CD4-positive, alpha-beta T cell treated with Interleukin-4 for 1 hour (primary cell): ENCODE measurements at regions not wholly inside any gene's neighbourhood (a gene's known extent, or its start where the extent isn't known, plus 50 kb on each side); places are given as distances from the start of the nearest gene placed in this dataset.

ENCODE experiments used
- DNase-seq, 2 donors: peaks; one replicate each; pipeline ENCODE4 v3.0.0-alpha.2; 2020 to 2022

GRCh38 chr6:25166955-25167748 lies 112.0 kb upstream of the CARMIL1 start:
- DNase-seq = no peak

DNA sequence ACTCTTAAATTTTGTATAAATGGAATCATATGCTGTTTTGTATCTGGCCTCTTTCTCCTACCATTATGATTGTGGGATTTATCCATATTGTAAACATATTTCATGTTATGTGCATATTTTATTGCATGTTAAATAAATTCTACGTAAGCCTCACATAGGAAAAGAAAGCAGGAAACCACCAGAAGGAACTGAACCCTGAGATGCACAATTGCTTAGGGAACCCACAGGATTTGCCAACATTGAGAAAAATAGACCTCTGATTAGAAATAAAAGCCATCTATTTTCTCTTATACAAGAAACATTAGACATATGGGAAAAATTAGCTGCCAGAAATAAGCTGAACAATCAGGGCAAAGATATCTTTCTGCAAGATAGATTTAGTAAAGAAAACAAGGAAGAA lies 111.2 kb upstream of the CARMIL1 start:
- DNase-seq = no peak

GRCh38 chr6:25168637-25169036 lies 110.5 kb upstream of the CARMIL1 start:
- no peak for DNase-seq

DNA sequence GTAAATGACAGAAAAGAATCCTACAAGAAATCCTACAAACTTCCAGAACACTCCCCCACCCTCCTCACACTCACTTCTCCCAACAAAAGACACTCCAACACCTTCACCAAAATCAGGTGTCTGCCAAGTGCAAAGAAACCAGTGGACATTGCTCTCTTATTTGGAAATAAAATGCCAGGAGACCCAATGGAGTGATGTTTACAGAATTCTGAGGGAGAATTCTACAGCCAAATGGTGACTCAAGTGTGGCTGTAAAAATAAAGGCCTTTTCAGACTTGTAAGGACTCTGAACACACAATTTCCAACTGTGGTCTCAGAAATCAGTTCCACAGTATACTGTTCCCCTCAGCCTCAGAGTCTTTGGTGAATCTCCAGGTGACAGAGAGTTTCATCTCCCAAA lies 109.6 kb upstream of the CARMIL1 start:
- DNase-seq = no peak

DNA sequence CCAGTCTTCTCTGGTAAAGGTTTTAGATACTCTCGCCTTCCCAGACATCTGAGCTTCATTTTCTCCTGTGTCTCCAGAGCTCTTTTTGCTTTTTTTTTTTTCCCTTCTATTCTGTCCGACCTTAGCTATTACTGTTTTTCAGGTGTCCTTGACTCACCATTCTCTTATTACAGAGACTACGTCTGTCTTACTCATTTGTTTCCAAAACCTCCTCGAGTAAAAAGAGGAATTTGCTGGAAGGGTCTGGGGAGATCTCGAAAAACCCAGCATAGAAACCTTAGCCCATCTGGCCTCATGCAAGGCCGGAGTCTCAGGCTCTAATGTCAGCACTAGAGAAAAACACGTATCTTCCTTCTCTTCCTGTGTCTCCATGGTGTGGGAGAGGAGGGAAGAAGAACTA lies 109.2 kb upstream of the CARMIL1 start:
- DNase-seq = no peak

DNA sequence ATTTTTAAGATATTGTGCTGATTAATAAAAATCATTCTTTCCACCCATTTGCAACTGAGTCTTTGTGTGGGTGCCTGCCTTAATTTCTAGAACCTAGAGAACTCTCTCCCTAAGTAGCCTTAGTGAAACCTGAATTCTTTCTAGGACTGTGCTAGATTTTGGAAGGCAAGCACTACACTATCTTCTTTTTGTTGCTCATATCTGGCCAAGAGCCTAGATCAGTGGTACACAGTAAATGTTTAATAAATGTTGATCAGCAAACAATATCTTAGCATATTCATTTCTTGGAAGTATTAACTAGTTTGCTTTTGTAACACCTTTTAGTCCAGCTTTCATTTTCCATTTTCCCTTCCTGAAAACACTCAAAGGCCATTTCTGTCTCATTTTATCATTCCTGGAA lies 108.5 kb upstream of the CARMIL1 start:
- no peak for DNase-seq

DNA sequence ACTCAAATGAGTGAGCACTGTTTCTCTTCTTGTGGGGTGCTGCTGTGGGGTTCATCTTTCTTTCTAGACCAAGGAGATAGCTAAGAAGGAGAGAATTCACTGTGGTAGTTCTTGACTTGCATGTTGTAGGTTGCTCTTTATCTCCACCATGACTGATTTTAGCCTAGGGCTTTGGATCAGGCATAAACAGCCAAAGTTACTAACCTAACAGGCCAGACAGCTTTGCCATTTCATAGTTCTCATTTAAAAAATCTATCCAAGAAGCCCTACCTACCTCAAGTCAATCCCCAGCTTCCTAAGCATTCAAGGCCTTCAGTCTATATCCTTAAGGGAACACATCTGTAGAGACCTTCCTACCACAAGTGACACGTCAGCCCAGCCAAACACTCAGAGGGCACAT lies 107.9 kb upstream of the CARMIL1 start:
- DNase-seq = no peak

- DNase-seq = no peak
Observed at GRCh38 chr6:25172819-25173218, 106.4 kb upstream of the CARMIL1 start.

DNA sequence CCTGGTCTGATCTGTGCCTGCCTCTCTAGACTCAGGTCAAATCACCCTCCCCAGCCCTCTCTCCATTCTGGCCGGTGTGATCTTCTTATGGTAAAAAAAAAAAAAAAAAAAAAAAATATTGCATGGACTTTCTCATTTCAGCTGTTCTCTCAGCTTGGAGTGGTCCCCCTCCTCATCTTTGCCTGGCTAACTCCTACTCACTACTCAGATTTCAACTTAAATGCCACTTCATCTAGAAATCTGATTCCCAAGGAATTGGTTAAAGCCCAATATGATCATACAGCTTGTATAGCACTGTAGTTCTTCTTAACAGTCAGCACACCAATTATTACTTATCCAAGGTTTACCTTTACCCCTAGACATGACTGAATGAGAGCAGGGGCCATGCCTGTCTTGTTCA lies 105.9 kb upstream of the CARMIL1 start:
- no peak for DNase-seq

DNA sequence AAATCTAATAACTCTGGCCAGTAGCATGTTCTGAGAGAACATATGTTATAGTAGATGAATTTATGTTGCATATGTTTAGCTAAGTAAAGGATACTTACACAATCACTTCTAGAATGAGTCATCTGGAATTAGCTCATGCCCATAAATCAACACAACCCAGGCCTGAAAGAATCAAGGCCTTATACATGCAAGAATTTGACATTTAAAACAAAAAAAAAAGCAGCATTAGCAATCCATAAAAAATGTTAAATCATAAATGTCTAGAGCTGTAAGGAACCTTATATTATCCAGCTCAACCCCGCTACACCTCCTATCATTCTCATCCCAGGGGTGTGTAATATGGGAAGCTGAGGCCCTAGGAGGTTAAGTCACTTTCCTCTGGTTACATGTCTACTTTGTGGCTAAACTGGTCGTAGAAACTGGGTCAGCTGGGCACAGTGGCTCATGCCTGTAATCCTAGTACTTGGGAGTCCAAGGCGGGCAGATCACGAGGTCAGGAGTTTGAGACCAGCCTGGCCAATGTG lies 105.2 kb upstream of the CARMIL1 start:
- no peak for DNase-seq

GRCh38 chr6:25174678-25175077 lies 104.5 kb upstream of the CARMIL1 start:
- DNase-seq = no peak

- DNase-seq = no peak
Observed at GRCh38 chr6:25175196-25175595, 104.0 kb upstream of the CARMIL1 start.

- peak in 1 of 2 donors; percentile 16 for DNase-seq
Observed at GRCh38 chr6:25175681-25176080, 103.5 kb upstream of the CARMIL1 start.

DNA sequence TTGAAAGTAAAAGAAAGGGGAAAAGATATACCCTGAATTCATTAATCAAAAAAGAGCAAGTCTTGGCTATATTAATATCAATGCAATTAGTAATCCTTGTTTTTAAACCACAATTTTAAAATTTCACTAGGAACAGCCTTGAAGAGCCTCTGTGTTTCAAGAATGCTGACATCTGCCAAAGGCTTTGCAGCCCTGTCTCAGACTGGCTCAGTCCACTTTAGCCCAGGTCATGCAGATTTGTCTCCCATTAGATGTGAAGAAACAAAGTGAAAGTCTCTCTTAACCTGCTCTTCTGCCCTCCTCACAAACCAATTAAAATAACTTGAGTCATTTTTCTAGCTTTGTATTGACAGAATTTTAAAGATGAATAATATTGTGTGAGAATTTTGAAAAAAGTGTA lies 102.7 kb upstream of the CARMIL1 start:
- no peak for DNase-seq

DNA sequence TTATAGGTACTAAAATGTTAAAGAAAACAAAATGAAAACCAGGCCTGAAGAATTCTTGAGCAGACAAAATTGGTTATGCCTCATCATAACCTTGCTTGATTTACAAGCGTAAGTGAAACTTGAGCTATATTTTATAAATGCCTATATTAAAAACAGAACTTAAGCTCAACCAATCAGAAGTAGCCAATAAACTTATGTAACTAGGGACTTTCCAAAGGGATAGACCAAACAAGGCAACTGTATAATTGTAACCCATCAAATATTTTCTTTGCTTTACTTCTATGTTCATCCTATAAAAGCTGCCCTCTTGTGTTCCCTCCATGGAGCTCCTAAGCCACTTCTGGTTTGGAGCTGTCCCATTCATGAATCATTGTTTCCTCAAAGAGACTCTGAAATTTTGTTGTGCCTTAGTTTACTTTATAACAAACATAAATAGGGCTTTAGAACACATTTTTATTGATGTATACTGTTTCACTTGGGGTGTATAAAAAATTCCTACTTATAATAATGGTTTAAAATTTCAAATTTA lies 101.6 kb upstream of the CARMIL1 start:
- DNase-seq = no peak

DNA sequence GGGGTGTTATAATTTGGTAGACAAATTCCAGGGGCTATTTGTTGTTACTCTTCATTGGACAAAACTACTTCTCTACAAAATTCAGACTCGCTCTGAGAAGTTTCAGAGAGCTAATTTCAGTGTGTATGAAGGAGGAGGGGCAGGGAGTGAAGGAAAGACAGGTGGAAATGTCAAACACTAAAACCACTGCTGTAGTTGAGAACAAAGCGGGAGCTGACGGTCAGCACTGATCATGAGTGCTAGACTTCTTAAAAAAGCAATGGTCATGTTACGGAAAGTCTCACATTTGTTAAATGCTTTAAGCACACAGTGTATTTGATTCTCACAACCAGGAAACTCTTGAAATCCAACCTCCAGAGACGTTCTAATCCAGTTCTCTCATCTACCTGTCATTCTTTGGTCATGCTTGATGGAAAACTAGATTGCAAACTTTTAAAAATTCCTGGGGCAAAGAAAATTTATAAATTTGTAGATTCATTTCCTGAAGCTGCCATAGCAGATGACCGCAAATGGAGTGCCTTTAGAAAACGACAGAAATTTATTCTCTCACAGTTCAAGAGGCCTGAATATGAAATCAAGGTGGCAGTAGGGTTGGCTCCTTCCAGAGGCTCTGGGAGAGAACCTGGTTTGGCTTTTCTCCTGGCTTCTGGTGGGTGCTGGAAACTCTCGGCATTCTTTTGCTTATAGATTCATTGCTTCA lies 100.7 kb upstream of the CARMIL1 start:
- no peak for DNase-seq

DNA sequence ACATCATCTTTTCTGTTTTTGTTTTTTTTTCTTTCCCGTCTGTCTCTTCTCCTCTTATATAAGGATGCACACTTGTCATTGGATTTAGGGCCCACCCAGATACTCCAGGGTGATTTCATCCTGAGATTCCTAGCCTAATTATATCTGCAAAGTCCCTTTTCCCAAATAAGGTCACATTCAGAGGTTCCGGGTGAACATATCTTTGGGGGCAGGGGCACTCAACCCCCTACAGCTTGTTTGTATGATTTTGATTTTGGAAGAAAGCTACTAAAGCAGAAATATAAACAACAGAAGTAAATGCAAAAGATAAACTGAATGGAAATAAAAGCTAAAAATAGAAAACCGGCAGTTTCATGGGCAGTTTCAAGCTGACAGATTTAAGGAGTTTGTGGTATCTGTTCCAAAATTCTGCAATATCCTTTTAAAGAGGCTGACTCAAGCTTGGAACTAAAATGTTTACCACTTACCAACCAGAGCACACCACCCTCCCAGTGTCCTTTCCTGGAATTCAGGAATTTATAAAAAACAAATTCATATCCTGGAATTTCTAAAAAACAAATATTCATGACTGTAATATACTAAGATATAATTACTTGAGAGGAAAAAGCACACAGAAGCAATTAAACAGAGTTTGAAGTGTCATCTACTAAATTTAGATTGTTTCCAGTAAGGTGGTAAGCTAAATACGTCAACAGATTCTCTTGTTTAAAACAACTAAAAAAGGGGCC lies 100.0 kb upstream of the CARMIL1 start:
- no peak for DNase-seq

DNA sequence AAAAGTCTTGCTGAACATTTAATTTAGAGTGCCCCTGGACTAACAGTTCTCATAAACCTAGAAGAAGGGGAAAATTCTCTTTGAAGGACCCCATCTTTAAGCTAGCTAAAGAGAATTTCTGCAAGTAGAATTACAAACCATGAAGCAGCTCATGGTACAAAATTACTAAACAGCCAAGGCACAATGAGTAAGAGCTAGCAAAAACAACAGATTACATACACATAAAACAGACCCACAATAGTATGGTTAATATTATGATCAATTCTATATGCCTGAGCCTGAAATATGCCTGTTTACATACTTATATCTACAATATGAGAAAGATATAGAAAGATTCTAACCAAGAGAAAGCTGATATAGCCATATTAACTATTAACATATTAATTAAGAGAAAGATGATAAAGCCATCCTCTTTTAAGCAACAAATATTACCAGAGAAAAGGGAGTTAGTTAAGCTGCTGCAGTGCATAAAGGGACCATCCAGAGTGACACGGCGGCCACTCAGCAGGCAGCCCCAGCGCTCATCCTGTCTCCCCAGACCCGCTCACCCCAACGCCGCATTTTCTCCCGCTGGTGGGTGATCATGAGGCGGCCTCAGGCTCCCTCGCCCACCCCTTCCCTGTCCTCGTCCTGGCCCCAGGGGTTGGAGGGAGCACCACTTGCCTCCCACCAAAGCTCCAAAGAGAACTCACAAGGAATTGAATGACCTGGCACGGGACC lies 98.4 kb upstream of the CARMIL1 start:
- no peak for DNase-seq

DNA sequence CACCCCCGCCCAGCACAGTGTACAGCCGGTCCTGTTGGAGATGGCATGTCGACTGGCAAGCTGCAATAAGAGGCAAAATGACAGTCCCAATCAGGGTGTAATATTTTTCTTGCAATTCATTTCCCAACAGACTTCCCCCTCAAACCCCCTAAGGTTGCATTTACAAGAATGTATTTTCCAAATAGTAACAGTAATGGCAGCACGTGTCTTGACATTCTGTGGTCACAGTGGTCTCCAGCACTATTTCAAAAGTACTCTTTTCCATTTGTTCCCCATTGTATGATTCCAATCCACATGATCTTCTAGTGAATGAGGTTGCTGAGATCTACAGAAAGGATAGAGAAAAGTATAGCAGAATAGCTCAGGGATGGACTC lies 97.8 kb upstream of the CARMIL1 start:
- DNase-seq = no peak

GRCh38 chr6:25181923-25182322 lies 97.3 kb upstream of the CARMIL1 start:
- no peak for DNase-seq

GRCh38 chr6:25186919-25187318 lies 92.3 kb upstream of the CARMIL1 start:
- no peak for DNase-seq

DNA sequence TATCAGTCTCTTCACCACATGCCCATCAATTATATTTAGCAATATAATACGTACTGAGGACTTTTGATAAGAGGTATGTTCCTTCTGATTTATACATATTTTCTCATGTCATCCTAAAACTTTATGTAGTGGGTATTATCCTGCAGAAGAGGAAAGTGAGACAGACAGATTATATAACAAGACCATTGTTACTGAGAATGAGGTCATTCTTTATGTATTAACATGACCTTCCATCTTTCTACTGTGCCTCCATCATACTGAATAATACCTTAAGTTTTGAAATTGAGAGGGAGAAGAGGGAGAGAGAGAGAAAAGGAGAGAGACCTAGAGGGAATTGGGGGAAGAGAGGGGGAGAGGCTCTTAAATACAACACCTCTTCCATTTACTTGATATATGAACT lies 90.9 kb upstream of the CARMIL1 start:
- DNase-seq = no peak
